ENCODE measurements at regions not wholly inside any gene's neighbourhood (a gene's known extent, or its start where the extent isn't known, plus 50 kb on each side); places are given as distances from the start of the nearest gene placed in this dataset.

DNA sequence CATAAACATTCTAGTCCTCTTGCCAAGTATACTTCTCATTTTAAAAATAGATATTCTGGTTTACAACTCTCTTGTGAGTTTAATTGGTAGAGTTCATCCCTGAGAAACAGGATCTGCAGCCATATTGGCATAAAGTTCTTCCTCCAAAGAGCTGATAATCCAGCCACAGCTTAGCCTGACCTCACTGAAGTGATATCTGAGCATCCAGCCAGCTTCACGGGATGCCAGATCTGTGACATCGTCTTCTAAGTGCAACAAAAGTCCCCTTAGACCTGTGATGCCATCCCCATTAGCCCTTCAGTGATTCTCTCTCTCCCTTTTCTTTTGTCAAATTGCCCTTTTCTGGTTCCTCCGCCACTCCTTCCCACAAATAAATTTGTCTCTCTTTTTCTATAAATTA, 180.6 kb upstream of the STXBP5 start:
- Histone ChIP-seq H3K4me1 (ENCODE audit: control insufficient read depth, insufficient read depth, low read length) (no peaks in the 10 kb centered on the region), H3K4me3 (ENCODE audit: low read length) (no peak overlapping the region), H3K27me3 (ENCODE audit: control insufficient read depth, insufficient read depth, low read length) (no peaks in the 10 kb centered on the region), H3K27ac (ENCODE audit: low read length) (no peak overlapping the region), H3K36me3 (ENCODE audit: control insufficient read depth, insufficient read depth, low read length) (no peaks in the 10 kb centered on the region), H3K9me3 (replicated peaks; ENCODE audit: control insufficient read depth, low read depth, low read length) (no peaks in the 10 kb centered on the region)
- DNase-seq = peak; percentile 35
- 24% methylated on average over 2 of the region's 3 CpGs for WGBS (ENCODE audit: insufficient coverage)

DNA sequence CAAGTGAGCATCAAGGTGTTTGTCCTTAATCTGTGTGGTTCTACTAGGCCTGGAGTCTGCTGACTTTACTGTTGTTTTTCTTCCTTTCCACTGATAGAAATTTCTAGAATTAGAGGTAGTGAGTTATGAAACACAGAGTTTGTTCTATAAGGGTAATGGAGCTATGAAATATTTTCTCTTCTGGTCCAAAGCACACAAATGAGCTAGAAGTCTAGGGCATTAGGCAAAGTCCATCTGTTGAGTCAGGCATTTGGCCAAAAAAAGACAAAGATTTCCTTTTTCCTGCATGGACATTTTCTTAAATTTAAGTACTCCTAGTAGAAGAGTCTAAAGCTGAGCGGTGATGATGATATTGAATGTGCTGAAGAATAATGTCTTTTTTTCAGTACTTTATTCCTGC, 174.3 kb upstream of the STXBP5 start:
- H3K27me3 ChIP-seq (ENCODE audit: control insufficient read depth, insufficient read depth, low read length) = no peaks in the 10 kb centered on the region
- H3K4me1 ChIP-seq (ENCODE audit: control insufficient read depth, insufficient read depth, low read length) = no peaks in the 10 kb centered on the region
- DNase-seq = no peak
- no peak overlapping the region for H3K27ac ChIP-seq (ENCODE audit: low read length)
- H3K9me3 ChIP-seq (replicated peaks; ENCODE audit: control insufficient read depth, low read depth, low read length) = no peaks in the 10 kb centered on the region
- no peaks in the 10 kb centered on the region for H3K36me3 ChIP-seq (ENCODE audit: control insufficient read depth, insufficient read depth, low read length)
- H3K4me3 ChIP-seq (ENCODE audit: low read length) = no peak overlapping the region
- no CpG with 5 or more reads among the region's 1 CpG for WGBS (ENCODE audit: insufficient coverage)

GRCh38 chr6:147033267-147033666, 170.9 kb upstream of the STXBP5 start:
- no CpG with 5 or more reads among the region's 2 CpGs for WGBS (ENCODE audit: insufficient coverage)
- Histone ChIP-seq H3K9me3 (replicated peaks; ENCODE audit: control insufficient read depth, low read depth, low read length) (no peaks in the 10 kb centered on the region), H3K27me3 (ENCODE audit: control insufficient read depth, insufficient read depth, low read length) (no peaks in the 10 kb centered on the region)

GRCh38 chr6:147035886-147036285, 168.3 kb upstream of the STXBP5 start:
- DNase-seq = no peak
- no CpG with 5 or more reads among the region's 2 CpGs for WGBS (ENCODE audit: insufficient coverage)
- Histone ChIP-seq H3K36me3 (ENCODE audit: control insufficient read depth, insufficient read depth, low read length) (no peaks in the 10 kb centered on the region), H3K27ac (ENCODE audit: low read length) (no peak overlapping the region), H3K27me3 (ENCODE audit: control insufficient read depth, insufficient read depth, low read length) (no peaks in the 10 kb centered on the region), H3K9me3 (replicated peaks; ENCODE audit: control insufficient read depth, low read depth, low read length) (no peaks in the 10 kb centered on the region), H3K4me1 (ENCODE audit: control insufficient read depth, insufficient read depth, low read length) (no peaks in the 10 kb centered on the region), H3K4me3 (ENCODE audit: low read length) (no peak overlapping the region)

More at GRCh38 chr6:147033267-147033666, 170.9 kb upstream of the STXBP5 start:
- H3K27ac ChIP-seq (ENCODE audit: low read length) = no peak overlapping the region
- no peak for DNase-seq
- no peaks in the 10 kb centered on the region for H3K4me1 ChIP-seq (ENCODE audit: control insufficient read depth, insufficient read depth, low read length)
- no peaks in the 10 kb centered on the region for H3K36me3 ChIP-seq (ENCODE audit: control insufficient read depth, insufficient read depth, low read length)
- H3K4me3 ChIP-seq (ENCODE audit: low read length) = no peak overlapping the region

GRCh38 chr6:147037881-147038280, 166.3 kb upstream of the STXBP5 start:
- no peaks in the 10 kb centered on the region for H3K36me3 ChIP-seq (ENCODE audit: control insufficient read depth, insufficient read depth, low read length)
- H3K4me3 ChIP-seq (ENCODE audit: low read length) = no peak overlapping the region
- DNase-seq = no peak
- H3K27me3 ChIP-seq (ENCODE audit: control insufficient read depth, insufficient read depth, low read length) = no peaks in the 10 kb centered on the region
- H3K4me1 ChIP-seq (ENCODE audit: control insufficient read depth, insufficient read depth, low read length) = no peaks in the 10 kb centered on the region
- 83% methylated on average over 1 of the region's 2 CpGs for WGBS (ENCODE audit: insufficient coverage)
- no peaks in the 10 kb centered on the region for H3K9me3 ChIP-seq (replicated peaks; ENCODE audit: control insufficient read depth, low read depth, low read length)
- H3K27ac ChIP-seq (ENCODE audit: low read length) = no peak overlapping the region

- DNase-seq = no peak
- 100% methylated on average over 1 of the region's 2 CpGs for whole genome bisulfite sequencing (ENCODE audit: insufficient coverage)
- Histone ChIP-seq H3K4me3 (ENCODE audit: low read length) (no peak overlapping the region), H3K9me3 (replicated peaks; ENCODE audit: control insufficient read depth, low read depth, low read length) (peaks cover 3% of the 10 kb centered on the region), H3K27ac (ENCODE audit: low read length) (no peak overlapping the region), H3K27me3 (ENCODE audit: control insufficient read depth, insufficient read depth, low read length) (no peaks in the 10 kb centered on the region), H3K4me1 (ENCODE audit: control insufficient read depth, insufficient read depth, low read length) (no peaks in the 10 kb centered on the region), H3K36me3 (ENCODE audit: control insufficient read depth, insufficient read depth, low read length) (no peaks in the 10 kb centered on the region)
Measured at GRCh38 chr6:147040121-147040910, 163.9 kb upstream of the STXBP5 start.

DNA sequence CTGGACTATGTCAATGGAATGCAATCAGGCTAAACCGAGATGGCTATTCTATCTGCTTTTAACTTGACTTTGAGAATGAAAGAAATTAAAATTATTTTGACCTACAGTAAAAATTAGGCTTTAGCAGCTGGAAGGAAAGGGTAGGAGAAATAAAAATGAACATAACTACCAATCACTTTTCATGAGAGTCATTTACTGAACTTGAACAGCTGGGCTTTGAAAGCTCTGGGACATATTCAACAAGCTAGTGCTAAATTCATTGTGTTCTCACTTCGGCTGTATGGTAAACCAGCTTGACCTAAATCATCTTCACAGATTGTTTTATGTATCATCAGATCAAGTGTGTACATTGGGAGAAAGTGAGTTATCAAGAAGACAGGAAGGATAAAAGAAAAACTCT, 161.5 kb upstream of the STXBP5 start:
- H3K36me3 ChIP-seq (ENCODE audit: control insufficient read depth, insufficient read depth, low read length) = no peaks in the 10 kb centered on the region
- no peak for DNase-seq
- no peak overlapping the region for H3K27ac ChIP-seq (ENCODE audit: low read length)
- no peaks in the 10 kb centered on the region for H3K27me3 ChIP-seq (ENCODE audit: control insufficient read depth, insufficient read depth, low read length)
- H3K4me3 ChIP-seq (ENCODE audit: low read length) = no peak overlapping the region
- peaks cover 3% of the 10 kb centered on the region for H3K9me3 ChIP-seq (replicated peaks; ENCODE audit: control insufficient read depth, low read depth, low read length)
- no peaks in the 10 kb centered on the region for H3K4me1 ChIP-seq (ENCODE audit: control insufficient read depth, insufficient read depth, low read length)
- no CpG with 5 or more reads among the region's 2 CpGs for WGBS (ENCODE audit: insufficient coverage)

DNA sequence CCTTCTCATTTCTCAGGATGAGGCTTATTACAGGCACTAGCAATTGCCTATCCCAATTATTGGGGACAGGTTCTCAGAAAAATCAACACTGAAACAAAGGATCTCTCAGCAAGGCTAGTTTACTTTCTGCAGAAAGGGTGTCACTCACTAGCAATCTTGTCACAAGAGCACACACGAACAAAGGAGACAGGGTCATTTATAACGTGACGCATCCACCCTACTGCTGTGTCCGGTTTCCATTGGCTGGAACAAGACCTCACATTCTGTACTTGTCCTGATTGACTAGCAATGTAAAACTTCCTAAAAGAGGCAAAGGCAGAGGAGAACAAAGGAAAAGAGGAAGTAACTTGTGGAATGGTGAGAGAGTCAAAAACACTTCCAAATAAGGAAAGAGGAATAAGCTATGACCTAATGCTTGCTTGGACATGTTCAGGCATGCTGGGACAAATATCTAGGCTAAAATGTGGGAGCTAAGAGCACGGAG, 160.2 kb upstream of the STXBP5 start:
- Histone ChIP-seq H3K27ac (ENCODE audit: low read length) (no peak overlapping the region), H3K27me3 (ENCODE audit: control insufficient read depth, insufficient read depth, low read length) (no peaks in the 10 kb centered on the region), H3K4me3 (ENCODE audit: low read length) (no peak overlapping the region), H3K9me3 (replicated peaks; ENCODE audit: control insufficient read depth, low read depth, low read length) (peaks cover 3% of the 10 kb centered on the region), H3K36me3 (ENCODE audit: control insufficient read depth, insufficient read depth, low read length) (no peaks in the 10 kb centered on the region), H3K4me1 (ENCODE audit: control insufficient read depth, insufficient read depth, low read length) (no peaks in the 10 kb centered on the region)
- 91% methylated on average over 4 of the region's 5 CpGs for WGBS (ENCODE audit: insufficient coverage)
- DNase-seq = no peak

GRCh38 chr6:147046141-147046877, 157.9 kb upstream of the STXBP5 start:
- no peaks in the 10 kb centered on the region for H3K4me1 ChIP-seq (ENCODE audit: control insufficient read depth, insufficient read depth, low read length)
- H3K9me3 ChIP-seq (replicated peaks; ENCODE audit: control insufficient read depth, low read depth, low read length) = peaks cover 3% of the 10 kb centered on the region
- no peak for DNase-seq
- H3K27me3 ChIP-seq (ENCODE audit: control insufficient read depth, insufficient read depth, low read length) = no peaks in the 10 kb centered on the region
- no peaks in the 10 kb centered on the region for H3K36me3 ChIP-seq (ENCODE audit: control insufficient read depth, insufficient read depth, low read length)
- WGBS (ENCODE audit: insufficient coverage) = no CpG with 5 or more reads among the region's 4 CpGs
- H3K4me3 ChIP-seq (ENCODE audit: low read length) = no peak overlapping the region
- H3K27ac ChIP-seq (ENCODE audit: low read length) = no peak overlapping the region

DNA sequence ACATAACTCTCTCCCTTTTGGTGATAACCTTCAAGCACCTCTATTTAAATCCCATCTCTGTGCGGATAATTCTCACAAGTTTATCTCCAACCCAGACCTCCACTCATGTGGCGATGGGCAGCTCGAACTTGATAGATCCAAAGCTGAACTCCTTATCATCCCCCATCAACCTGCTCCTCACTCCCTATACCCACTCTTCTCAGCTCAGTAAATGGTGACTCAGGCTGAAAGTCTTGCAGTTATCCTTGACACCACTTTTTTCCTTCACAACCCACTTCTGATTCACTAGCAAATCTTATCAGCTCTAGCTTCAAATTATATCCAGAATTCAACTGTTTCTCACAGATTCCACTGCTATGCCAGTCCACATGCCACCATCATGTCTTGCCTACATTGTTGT, 155.3 kb upstream of the STXBP5 start:
- no peak overlapping the region for H3K4me3 ChIP-seq (ENCODE audit: low read length)
- H3K27me3 ChIP-seq (ENCODE audit: control insufficient read depth, insufficient read depth, low read length) = no peaks in the 10 kb centered on the region
- WGBS (ENCODE audit: insufficient coverage) = 94% methylated on average over 3 of the region's 3 CpGs
- no peaks in the 10 kb centered on the region for H3K9me3 ChIP-seq (replicated peaks; ENCODE audit: control insufficient read depth, low read depth, low read length)
- no peak for DNase-seq
- H3K4me1 ChIP-seq (ENCODE audit: control insufficient read depth, insufficient read depth, low read length) = no peaks in the 10 kb centered on the region
- H3K27ac ChIP-seq (ENCODE audit: low read length) = no peak overlapping the region
- H3K36me3 ChIP-seq (ENCODE audit: control insufficient read depth, insufficient read depth, low read length) = no peaks in the 10 kb centered on the region

Data from muscle of leg (tissue), 3 donors.